ENCODE measurements at regions not wholly inside any gene's neighbourhood (a gene's known extent, or its start where the extent isn't known, plus 50 kb on each side); places are given as distances from the start of the nearest gene placed in this dataset.
"Not testable (repeated sequence)": the region's sequence is repeated elsewhere in the genome, so short reads cannot be mapped to it uniquely, and the experiment has no call there.

- not testable (repeated sequence) for TF ChIP-seq POLR2A (IDR thresholded peaks at IDR 0.05; ENCODE audit: low read length); GATA1 (IDR thresholded peaks at IDR 0.05; ENCODE audit: low read depth, low read length)
These were observed 226.4 kb upstream of the MSX2 start for GRCh38 chr5:174497939-174498338.

All from erythroblast (primary cell).